Hematopoietic multipotent progenitor cell treated with erythropoietin and hydrocortisone succinate and interleukin-3 and kit ligand, for 15 days (in vitro differentiated cells): ENCODE measurements at regions not wholly inside any gene's neighbourhood (a gene's known extent, or its start where the extent isn't known, plus 50 kb on each side); places are given as distances from the start of the nearest gene placed in this dataset.
"Not testable (repeated sequence)": the region's sequence is repeated elsewhere in the genome, so short reads cannot be mapped to it uniquely, and the experiment has no call there.

ENCODE experiments used
- DNase-seq: peaks from one replicate; pipeline ENCODE4 v3.0.0-alpha.2; 2015; ENCODE audit warnings: low spot score

DNA sequence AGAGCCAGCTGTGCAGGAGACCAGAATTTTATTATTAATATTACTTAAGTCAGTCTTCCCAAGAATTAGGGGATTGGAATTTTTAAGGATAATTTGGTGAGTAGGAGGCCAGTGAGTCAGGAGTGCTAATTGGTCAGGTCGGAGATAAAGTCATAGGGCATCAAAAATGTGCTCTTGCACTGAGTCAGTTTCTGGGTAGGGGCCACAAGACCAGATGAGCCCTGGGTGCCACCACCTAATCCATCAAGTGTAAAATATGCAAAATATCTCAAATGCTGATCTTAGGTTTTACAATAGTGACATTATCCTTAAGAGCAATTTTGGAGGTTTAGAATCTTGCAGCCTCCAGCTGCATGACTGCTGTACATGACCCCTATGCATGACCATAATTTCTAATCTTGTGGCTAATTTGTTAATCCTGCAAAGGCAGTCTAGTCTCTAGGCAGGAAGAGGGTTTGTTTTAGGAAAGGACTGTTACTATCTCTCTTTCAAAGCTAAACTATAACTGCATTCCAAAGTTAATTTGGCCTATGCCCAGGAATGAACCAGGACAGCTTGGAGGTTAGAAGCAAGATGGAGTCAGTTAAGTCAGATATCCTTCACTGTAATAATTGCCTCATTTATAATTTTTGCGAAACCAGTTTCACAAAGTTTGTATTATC is 215.9 kb downstream of the RNF152 start:
- no peak for DNase-seq

GRCh38 chr18:61669320-61669719 is 223.5 kb downstream of the RNF152 start:
- DNase-seq, result no peak

DNA sequence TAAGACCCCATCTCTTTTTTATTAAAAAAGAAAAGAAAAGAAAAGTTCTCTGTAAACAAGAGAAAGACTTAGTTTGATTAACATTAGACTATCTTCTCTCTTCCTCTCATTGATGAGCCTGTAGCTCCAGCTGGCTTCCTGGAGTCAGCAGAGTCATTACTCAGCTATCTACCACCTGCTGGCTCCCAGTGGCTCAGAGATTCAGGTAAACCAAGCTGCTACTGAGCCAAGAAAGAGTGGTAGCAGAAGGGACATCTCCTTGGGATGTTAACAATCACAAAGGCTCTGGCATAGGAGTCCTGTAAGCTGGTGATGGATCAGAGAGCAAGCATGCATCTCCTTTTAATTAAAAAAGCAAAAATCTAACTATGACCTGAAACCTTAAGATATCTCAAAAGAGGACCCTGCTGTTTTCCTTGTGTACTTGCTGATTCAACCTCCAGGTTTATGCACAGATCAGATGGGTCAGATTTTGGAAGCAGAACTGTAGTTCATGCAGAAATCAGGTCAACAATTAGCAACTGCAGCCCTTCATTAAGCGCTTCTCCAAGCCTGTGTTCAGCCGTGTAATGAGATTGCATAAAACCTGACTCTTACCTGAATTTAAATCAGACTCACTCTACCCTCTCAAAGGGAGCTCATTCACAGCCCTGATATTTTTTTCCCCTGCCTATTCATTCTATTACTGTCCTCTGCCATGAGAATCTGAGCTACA is 225.8 kb downstream of the RNF152 start:
- DNase-seq, result no peak

DNA sequence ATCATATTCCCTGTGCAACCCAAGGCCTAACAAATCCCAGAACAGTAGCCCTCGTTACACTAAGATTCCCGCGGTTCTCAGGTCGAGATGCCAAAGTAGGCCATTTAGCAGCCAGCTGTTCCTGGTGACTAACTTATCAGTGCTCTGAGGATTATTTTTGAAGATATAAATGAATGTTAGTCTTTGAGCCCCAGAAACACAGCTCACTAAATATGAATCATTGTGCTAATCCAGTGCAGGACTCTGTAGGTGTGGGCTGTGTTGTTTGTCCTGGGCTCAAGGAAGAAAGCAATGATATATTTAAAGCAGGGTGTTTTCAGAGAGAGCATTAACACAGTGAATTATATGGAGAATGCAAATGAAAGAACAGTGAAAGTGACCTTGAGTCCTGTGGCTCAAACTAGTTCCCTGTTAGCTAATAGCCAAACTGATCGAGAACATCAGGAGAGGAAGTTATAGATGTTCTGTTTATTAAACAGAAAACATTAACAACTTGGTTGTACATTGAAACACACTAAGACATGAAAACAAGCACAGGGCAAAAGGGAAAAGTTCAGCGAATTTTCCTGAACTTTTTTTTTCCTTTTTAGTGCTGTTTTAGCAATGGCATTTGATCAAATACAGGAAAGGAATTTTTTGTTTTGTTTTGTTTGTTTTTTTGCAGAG is 228.3 kb downstream of the RNF152 start:
- DNase-seq, result no peak

DNA sequence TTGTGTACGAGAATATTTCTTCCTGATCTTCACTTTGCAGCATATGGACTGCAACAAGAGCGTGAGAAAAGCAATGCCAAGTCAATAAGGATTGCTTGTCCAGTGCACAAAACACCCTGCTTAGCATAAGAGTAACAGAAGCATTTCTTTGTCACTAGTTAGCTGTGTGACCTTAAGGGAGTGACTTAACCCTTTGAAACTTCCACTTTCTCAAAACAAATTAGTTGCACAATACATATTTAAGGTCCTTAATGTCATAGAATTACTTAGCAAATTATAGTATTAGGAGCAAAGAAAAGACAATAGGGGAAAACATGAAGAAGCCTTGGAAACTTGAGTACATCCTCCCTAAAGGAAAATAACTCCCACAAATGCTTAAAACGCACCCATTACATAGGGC is 230.1 kb downstream of the RNF152 start:
- DNase-seq, result no peak

GRCh38 chr18:61658431-61658830 is 234.4 kb downstream of the RNF152 start:
- DNase-seq, result no peak

- DNase-seq, result no peak
Measured at GRCh38 chr18:61657066-61657732, 235.6 kb downstream of the RNF152 start.

- DNase-seq, result no peak
Measured at GRCh38 chr18:61655630-61656029, 237.2 kb downstream of the RNF152 start.

DNA sequence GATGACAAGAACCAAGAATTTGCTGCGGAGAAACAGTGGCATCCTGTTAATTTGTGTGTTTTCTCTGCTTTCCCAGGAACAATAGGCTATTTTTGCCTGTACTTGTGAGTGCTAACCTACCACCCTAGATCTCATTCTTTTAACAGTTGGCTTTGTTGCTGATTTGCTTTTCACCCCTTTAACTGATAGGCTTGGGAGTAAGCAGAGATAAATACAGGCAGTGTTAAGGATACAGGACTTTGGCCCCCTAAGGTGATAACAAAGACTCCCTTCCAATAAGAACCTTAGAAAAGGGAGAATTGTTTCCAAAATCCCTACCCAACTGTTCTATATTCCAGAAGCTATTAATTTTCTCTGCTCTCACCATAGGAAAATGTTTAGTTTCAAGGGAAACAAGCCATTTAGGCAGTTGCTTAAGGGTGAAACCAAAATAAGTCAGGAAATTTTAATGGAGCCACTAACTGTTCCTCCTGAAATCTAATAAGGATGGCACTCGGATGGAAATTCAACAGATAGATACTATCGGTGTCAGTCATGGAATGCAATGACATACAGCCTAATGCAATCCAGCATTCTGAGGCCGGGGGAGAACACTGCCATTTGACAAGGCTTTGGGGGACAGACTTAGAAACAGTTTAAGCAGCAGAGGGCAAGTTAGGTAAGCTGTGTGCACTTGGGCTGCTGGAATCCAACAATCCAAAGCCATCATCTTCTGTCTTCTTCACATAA is 238.8 kb downstream of the RNF152 start:
- DNase-seq, result no peak

DNA sequence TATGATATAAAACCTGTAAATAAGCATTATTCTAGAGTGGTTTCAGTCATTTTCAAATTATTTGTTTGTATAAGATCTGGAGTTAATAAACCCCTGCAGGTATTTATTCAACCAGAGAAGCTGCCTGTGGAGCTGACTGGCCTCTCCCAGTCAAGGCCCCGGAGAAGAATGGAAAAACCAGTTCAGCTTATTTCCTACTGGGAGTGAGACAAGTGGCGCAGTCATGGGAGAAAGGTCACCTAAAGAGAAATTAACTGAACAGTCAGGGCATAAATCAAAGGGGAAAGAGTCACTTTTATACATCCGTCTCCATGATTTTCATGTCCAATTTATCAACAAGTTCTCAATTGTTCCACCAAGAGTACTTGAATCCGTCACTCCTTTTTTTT is 240.9 kb downstream of the RNF152 start:
- DNase-seq, result no peak

DNA sequence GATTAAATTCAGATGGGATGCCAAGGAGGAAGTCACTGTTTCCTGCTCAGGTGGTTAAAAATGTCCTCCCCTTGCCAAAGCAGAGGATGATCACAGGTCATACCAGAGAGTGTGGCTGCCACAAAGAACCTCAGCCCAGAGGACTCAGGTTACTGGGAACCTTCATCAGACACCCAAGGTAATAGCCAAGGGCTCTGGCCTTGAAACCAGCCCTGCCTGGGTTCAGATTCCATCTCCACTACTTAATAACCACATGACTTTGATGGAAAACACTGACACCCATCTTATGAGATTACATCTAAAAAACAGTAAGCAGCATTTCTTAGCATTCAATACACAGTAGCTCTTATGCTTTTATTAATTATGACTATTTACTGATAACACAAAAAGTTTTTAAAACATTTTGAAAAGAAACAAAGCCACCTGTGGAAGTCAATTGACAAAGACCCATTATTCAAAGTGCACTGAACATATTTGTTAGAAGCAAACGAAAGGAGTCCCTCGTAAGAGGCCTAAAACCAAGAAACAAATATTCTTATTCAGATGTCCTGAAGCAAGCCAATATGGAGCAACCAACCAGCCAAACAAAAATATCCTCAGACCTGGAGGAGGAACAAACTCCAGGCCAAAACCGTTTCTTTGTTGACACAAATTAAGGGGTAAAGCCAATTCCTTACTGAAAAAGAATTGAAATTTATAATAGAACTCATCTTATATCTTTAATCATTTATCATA is 241.5 kb downstream of the RNF152 start:
- DNase-seq, result no peak

- no peak for DNase-seq
Measured at GRCh38 chr18:61643884-61644647, 248.7 kb downstream of the RNF152 start.

DNA sequence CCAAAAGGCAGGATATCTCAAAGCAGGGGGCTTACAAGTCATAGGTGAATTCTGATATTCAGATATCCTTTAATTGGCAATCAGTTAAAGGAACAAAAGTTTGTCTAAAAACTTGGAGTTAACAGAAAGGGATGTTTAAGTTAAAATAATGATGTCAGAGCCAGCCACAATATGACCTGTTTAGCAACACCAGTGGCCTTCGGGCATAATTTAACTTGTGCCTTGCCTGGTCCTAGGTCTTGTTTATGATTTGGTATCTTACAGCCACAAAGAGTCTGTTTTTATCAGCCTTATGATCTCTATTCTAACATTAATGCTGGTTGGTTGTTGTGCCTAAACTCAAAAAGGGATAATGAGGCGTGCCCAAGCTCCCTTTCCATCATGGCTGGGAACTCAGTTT is 252.9 kb downstream of the RNF152 start:
- DNase-seq, result no peak

- DNase-seq, result no peak
Measured at GRCh38 chr18:61637905-61638595, 254.8 kb downstream of the RNF152 start.

DNA sequence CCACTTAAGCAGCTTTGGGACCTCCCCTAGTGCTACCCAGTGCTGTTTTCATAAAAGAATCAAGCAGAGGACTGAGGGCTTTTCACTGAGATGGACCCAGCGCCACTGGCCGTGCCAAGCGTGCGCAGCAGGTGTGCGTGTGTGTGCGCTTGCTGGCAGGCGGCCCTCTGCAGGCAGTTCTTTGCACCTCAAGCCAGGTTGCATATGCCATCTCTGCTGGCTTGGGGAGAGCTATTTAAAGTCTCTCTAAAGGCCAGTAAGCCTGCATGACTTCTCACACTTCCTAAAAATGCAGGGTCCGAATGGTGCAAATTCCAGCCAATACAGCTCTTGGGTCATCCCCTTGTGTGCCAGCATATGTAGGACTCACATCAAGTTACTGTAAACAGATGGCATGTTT is 255.5 kb downstream of the RNF152 start:
- no peak for DNase-seq

DNA sequence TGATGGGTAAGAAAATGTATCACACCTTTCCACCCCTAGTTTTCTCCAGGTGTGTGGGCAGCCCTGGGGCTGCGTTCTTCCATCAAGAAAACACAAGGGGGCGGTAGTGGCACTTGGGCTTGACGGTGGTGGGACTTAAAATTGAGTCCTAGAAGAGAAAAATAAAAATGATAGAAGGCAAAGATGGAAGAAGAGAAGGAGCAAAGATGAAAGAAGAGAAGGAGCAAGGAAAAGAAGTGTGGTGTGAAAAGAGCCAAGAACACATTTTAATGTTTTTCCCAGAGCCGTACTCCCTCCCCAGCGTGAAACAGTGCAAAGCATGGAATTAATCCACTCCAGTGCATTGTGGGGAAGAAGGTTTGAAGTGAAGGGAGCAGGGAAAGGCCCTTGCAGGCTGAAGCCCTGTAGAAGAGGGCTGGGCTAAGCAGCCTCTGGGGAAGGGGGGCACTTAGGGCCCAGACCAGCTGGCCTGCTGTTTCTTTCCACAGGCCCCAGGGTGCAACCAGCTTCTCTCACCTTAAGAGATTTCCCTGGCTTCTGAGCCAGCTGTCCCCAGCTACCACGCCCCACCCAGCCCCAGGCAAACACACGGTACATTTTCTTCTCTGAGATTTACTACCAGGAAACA is 256.8 kb downstream of the RNF152 start:
- peak; percentile 8 for DNase-seq

- DNase-seq, result no peak
Measured at GRCh38 chr18:61628085-61628484, 264.7 kb downstream of the RNF152 start.

DNA sequence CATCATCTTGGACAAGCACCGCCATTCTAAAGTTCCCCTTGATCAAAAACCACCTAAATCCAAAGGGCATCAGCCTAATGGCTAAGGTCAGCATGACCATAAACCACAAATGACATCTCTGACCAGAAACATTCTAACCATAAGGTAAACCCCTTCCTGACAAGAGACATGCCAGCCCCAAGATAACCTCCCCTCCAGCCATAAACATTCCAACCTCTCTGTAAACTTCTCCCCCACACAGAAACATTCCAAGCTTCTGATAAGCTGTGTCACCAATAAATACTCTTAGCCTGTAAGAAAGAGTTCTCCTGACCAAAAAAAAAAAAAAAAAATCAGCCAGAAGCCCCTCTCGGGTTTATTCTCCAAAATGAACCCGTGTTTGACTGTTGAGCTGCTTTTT is 268.2 kb downstream of the RNF152 start:
- not testable (repeated sequence) for DNase-seq

DNA sequence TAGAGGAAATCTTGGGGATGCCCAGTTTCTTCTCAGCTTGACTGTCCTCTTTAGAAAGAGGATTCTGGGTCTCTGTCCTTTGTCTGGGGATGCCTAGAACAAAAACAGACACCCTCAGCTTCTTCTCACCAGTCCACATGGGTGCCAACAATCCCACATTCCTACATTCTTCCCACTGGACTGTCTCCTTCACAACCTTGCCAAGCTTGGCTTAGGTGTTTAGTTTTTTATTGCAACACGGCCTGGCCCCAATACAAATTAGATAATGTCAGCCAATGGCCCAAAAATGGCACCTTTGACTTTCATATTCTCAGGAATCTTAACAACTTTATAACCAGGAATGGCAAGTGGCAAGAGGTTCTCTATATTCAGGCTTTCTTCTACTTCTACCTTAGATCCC is 273.0 kb downstream of the RNF152 start:
- no peak for DNase-seq

DNA sequence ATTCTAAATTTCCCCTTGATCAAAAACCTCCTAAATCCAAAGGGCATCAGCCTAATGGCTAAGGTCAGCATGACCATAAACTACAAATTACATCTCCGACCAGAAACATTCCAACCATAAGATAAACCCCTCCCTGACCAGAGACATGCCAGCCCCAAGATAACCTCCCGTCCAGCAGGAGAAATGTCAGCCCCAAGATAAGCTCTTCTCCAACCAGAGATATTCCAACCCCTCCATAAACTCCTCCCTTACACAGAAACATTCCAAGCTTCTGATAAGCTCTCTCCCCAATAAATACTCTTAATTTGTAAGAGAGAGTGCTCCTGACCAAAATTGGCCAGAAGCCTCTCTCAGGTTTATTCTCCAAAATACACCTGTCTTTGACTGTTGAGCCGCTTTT is 274.0 kb downstream of the RNF152 start:
- no peak for DNase-seq
